H9 (cell line): ENCODE measurements at regions not wholly inside any gene's neighbourhood (a gene's known extent, or its start where the extent isn't known, plus 50 kb on each side); places are given as distances from the start of the nearest gene placed in this dataset.

ENCODE experiments used
- DNase-seq: peaks from one replicate; pipeline ENCODE4 v3.0.0-alpha.2; 2017
- H2AFZ ChIP-seq: one replicate; pipeline ENCODE4 v1.6.1; 2013; ENCODE audit warnings: mild to moderate bottlenecking, low read length, control low read depth, moderate library complexity
- H2AK5ac ChIP-seq: 2 replicates; pipeline ENCODE4 v1.6.1; 2013; ENCODE audit warnings: low read length, control low read depth, mixed read lengths; ENCODE audit not compliant: insufficient read length
- H2BK120ac ChIP-seq: one replicate; pipeline ENCODE4 v1.6.1; 2013; ENCODE audit warnings: low read depth, mild to moderate bottlenecking, low read length, control low read depth, inconsistent platforms; ENCODE audit not compliant: poor library complexity, severe bottlenecking
- H2BK12ac ChIP-seq: 2 replicates; pipeline ENCODE4 v1.6.1; 2013; ENCODE audit warnings: low read length, control low read depth, mixed read lengths, low read depth; ENCODE audit not compliant: insufficient read length
- H2BK15ac ChIP-seq: 2 replicates; pipeline ENCODE4 v1.6.1; 2013; ENCODE audit warnings: low read depth, low read length, control low read depth
- H2BK20ac ChIP-seq: one replicate; pipeline ENCODE4 v1.6.1; 2013; ENCODE audit warnings: low read depth, mild to moderate bottlenecking, low read length, control low read depth, inconsistent platforms; ENCODE audit not compliant: poor library complexity, severe bottlenecking
- H2BK5ac ChIP-seq: 2 replicates; pipeline ENCODE4 v1.6.1; 2013; ENCODE audit warnings: low read length, control low read depth, mixed read lengths; ENCODE audit not compliant: insufficient read length
- H3K14ac ChIP-seq: 2 replicates; pipeline ENCODE4 v1.6.1; 2013; ENCODE audit warnings: low read length, control low read depth; ENCODE audit not compliant: insufficient read depth
- H3K18ac ChIP-seq: 2 replicates; pipeline ENCODE4 v1.6.1; 2013; ENCODE audit warnings: low read depth, mild to moderate bottlenecking, mixed read lengths, low read length, control low read depth; ENCODE audit not compliant: insufficient read length
- H3K23ac ChIP-seq: 2 replicates; pipeline ENCODE4 v1.6.1; 2013; ENCODE audit warnings: low read length, control low read depth, mixed read lengths, low read depth; ENCODE audit not compliant: insufficient read length
- H3K23me2 ChIP-seq: 2 replicates; pipeline ENCODE4 v1.6.1; 2013; ENCODE audit warnings: low read depth, mild to moderate bottlenecking, mixed read lengths, low read length, control low read depth; ENCODE audit not compliant: insufficient read length, poor library complexity, severe bottlenecking
- H3K27ac ChIP-seq: 2 replicates; pipeline ENCODE4 v1.5.1; 2013; ENCODE audit warnings: low read length, control low read depth, mixed read lengths, low read depth; ENCODE audit not compliant: insufficient read length
- H3K27me3 ChIP-seq: 2 replicates; pipeline ENCODE4 v1.6.1; 2013; ENCODE audit warnings: low read length, control low read depth, inconsistent platforms; ENCODE audit not compliant: insufficient read depth
- H3K4ac ChIP-seq: 2 replicates; pipeline ENCODE4 v1.6.1; 2013; ENCODE audit warnings: low read depth, mild to moderate bottlenecking, control low read depth, inconsistent platforms, low read length, moderate library complexity
- H3K4me1 ChIP-seq: 2 replicates; pipeline ENCODE4 v1.6.1; 2013; ENCODE audit warnings: low read length, control low read depth, inconsistent platforms; ENCODE audit not compliant: insufficient read depth
- H3K4me2 ChIP-seq: 2 replicates; pipeline ENCODE4 v1.6.1; 2013; ENCODE audit warnings: low read length, control low read depth, mixed read lengths; ENCODE audit not compliant: insufficient read length, insufficient read depth
- H3K56ac ChIP-seq: 2 replicates; pipeline ENCODE4 v1.6.1; 2013; ENCODE audit warnings: low read depth, mild to moderate bottlenecking, mixed read lengths, low read length, control low read depth; ENCODE audit not compliant: insufficient read length
- H3K79me1 ChIP-seq: 2 replicates; pipeline ENCODE4 v1.6.1; 2013; ENCODE audit warnings: low read depth, mild to moderate bottlenecking, moderate library complexity, low read length, control low read depth, inconsistent platforms; ENCODE audit not compliant: insufficient read depth, poor library complexity, severe bottlenecking
- H3K79me2 ChIP-seq: 2 replicates; pipeline ENCODE4 v1.6.1; 2013; ENCODE audit warnings: low read length, control low read depth, inconsistent platforms; ENCODE audit not compliant: insufficient read depth
- H3K9ac ChIP-seq: 2 replicates; pipeline ENCODE4 v1.6.1; 2013; ENCODE audit warnings: low read length, control low read depth, mixed read lengths; ENCODE audit not compliant: insufficient read length; ENCODE audit errors: extremely low read depth
- H3K9me3 ChIP-seq: one replicate; pipeline ENCODE4 v1.6.1; 2013; ENCODE audit warnings: low read depth, low read length, inconsistent platforms; ENCODE audit not compliant: control insufficient read depth
- H3T11ph ChIP-seq: one replicate; pipeline ENCODE4 v1.6.1; 2013; ENCODE audit warnings: mild to moderate bottlenecking, low read length, control low read depth, inconsistent platforms
- H4K20me1 ChIP-seq: one replicate; pipeline ENCODE4 v1.6.1; 2013; ENCODE audit not compliant: control insufficient read depth, insufficient read length, insufficient read depth
- H4K5ac ChIP-seq: 2 replicates; pipeline ENCODE4 v1.6.1; 2013; ENCODE audit warnings: low read depth, mild to moderate bottlenecking, mixed read lengths, low read length, control low read depth; ENCODE audit not compliant: insufficient read length
- H4K8ac ChIP-seq: replicated peaks from 2 replicates; pipeline ENCODE4 v1.6.1; 2013; ENCODE audit warnings: low read length, control low read depth, mixed read lengths, low read depth; ENCODE audit not compliant: insufficient read length
- H4K91ac ChIP-seq: 2 replicates; pipeline ENCODE4 v1.6.1; 2013; ENCODE audit warnings: low read depth, mild to moderate bottlenecking, moderate library complexity, mixed read lengths, low read length, control low read depth; ENCODE audit not compliant: insufficient read length
- H3K27ac Mint-ChIP-seq, 3 experiments: 2 replicates in 2 of 3; 3 replicates in 1 of 3; pipeline ENCODE4 v1.8.0; 2020 to 2021; ENCODE audit warnings: mixed read lengths in 3 of 3, mild to moderate bottlenecking in 1 of 3, moderate library complexity in 1 of 3
- H3K27me3 Mint-ChIP-seq: 2 replicates; pipeline ENCODE4 v1.8.0; 2021; ENCODE audit warnings: low read depth, mild to moderate bottlenecking, moderate library complexity, mixed read lengths
- H3K36me3 Mint-ChIP-seq, 3 experiments: 2 replicates in 2 of 3; 3 replicates in 1 of 3; pipeline ENCODE4 v1.8.0; 2020 to 2021; ENCODE audit warnings: low read depth in 3 of 3, mixed read lengths in 3 of 3; ENCODE audit not compliant: insufficient read depth in 1 of 3
- H3K4me1 Mint-ChIP-seq, 2 experiments: 2 replicates each; pipeline ENCODE4 v1.8.0; 2020; ENCODE audit warnings: mixed read lengths in 2 of 2
- H3K4me3 Mint-ChIP-seq, 2 experiments: 2 replicates in 1 of 2; 3 replicates in 1 of 2; pipeline ENCODE4 v1.8.0; 2020 to 2021; ENCODE audit warnings: mild to moderate bottlenecking in 2 of 2, mixed read lengths in 2 of 2, moderate library complexity in 1 of 2
- H3K9me3 Mint-ChIP-seq, 2 experiments: 2 replicates in 1 of 2; 3 replicates in 1 of 2; pipeline ENCODE4 v1.8.0; 2020; ENCODE audit warnings: mild to moderate bottlenecking in 2 of 2, mixed read lengths in 2 of 2, moderate library complexity in 1 of 2
- CTCF ChIP-seq: fragments of 200-600 bp; sonication (generic); conservative IDR thresholded peaks from 3 replicates; pipeline ENCODE4 v1.8.0; 2021; ENCODE audit warnings: antibody characterized with exemption, mild to moderate bottlenecking
- WGBS: extraction: QIAGEN DNeasy Blood & Tissue Kit; methylation state at CpG from one replicate; pipeline ENCODE4 v1.1.7; 2013; ENCODE audit warnings: missing lambda C conversion rate, low lambda C conversion rate, mixed read lengths; ENCODE audit not compliant: insufficient read length; ENCODE audit errors: extremely low coverage; 5-methylcytosine and 5-hydroxymethylcytosine counted together

- H3K36me3 Mint-ChIP-seq = no peaks in the 10 kb centered on the region
- DNase-seq = no peak
- no peak overlapping the region for H4K5ac ChIP-seq
- no peak overlapping the region for H3K18ac ChIP-seq
- H2AK5ac ChIP-seq = no peak overlapping the region
- no peak overlapping the region for H3K9ac ChIP-seq
- no peaks in the 10 kb centered on the region for H3K4me1 ChIP-seq
- no peak overlapping the region for H2BK15ac ChIP-seq
- H2AFZ ChIP-seq = no peak overlapping the region
- H3K9me3 Mint-ChIP-seq = no peaks in the 10 kb centered on the region
- H3T11ph ChIP-seq = no peak overlapping the region
- H4K20me1 ChIP-seq = no peaks in the 10 kb centered on the region
- no peak overlapping the region for H4K8ac ChIP-seq
- peaks cover 17% of the 10 kb centered on the region for H3K27me3 Mint-ChIP-seq
- H3K4me1 Mint-ChIP-seq = no peaks in the 10 kb centered on the region
- WGBS = no CpG with 5 or more reads among the region's 5 CpGs
- TF ChIP-seq CTCF = peak; percentile 43; the same call in 2 of the 3 replicates
- no peak overlapping the region for H3K14ac ChIP-seq
- no peak overlapping the region for H4K91ac ChIP-seq
- no peak overlapping the region for H3K56ac ChIP-seq
- H2BK12ac ChIP-seq = no peak overlapping the region
- H2BK120ac ChIP-seq = no peak overlapping the region
- H3K27ac ChIP-seq = no peak overlapping the region
- no peaks in the 10 kb centered on the region for H3K79me1 ChIP-seq
- H3K4me2 ChIP-seq = no peak overlapping the region
- no peak overlapping the region for H2BK5ac ChIP-seq
- H3K4ac ChIP-seq = no peak overlapping the region
- H3K23me2 ChIP-seq = no peaks in the 10 kb centered on the region
- H3K79me2 ChIP-seq = no peaks in the 10 kb centered on the region
- no peak overlapping the region for H3K4me3 Mint-ChIP-seq
- H3K23ac ChIP-seq = no peak overlapping the region
- no peak overlapping the region for H2BK20ac ChIP-seq
- H3K27me3 ChIP-seq = no peaks in the 10 kb centered on the region
- no peaks in the 10 kb centered on the region for H3K9me3 ChIP-seq
- H3K27ac Mint-ChIP-seq = no peak overlapping the region
Observed at GRCh38 chr7:131932271-131932670, 375.8 kb upstream of the PODXL start.
